ENCODE measurements at regions not wholly inside any gene's neighbourhood (a gene's known extent, or its start where the extent isn't known, plus 50 kb on each side); places are given as distances from the start of the nearest gene placed in this dataset.
"Not testable (repeated sequence)": the region's sequence is repeated elsewhere in the genome, so short reads cannot be mapped to it uniquely, and the experiment has no call there.

- DNase-seq = no peak
These were observed 311.9 kb upstream of the ANKH start for GRCh38 chr5:15183520-15183919.

DNA sequence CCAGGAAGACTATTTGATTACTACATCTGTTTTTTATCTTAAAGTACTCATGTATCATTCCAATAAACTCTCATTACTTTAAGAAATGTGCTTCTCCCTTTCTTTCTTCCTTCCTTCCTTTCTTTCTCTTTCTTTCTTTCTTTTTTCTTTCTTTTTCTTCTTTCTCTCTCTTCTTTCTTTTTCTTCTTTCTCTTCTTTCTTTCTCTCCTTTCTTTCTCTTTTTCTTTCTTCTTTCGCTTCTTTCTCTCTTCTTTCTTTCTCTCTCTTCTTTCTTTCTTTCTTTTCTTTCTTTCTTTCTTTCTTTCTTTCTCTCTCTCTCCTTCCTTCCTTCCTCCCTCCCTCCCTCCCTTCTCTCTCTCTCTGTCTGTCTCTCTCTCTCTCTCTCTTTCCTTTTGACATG lies 298.6 kb upstream of the ANKH start:
- DNase-seq = no peak

DNA sequence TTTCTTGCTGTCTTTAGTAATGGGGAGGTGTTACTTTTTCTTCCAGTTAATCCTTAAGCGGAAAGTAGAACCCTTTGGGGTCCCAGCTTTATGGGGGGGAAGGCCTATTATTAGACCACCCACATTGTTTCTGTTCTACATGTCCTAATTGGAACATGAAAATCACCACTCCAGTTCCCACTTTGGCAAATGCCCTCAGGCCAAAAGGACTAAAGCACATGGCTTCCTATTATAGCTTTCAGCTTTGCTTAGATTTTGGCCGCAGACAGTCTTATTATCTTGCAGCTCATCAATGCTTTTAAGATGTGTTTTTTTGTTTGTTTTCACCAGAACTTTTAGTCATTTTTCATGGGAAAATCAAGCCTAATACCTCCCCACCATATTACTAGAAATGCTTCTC lies 296.8 kb upstream of the ANKH start:
- no peak for DNase-seq

DNA sequence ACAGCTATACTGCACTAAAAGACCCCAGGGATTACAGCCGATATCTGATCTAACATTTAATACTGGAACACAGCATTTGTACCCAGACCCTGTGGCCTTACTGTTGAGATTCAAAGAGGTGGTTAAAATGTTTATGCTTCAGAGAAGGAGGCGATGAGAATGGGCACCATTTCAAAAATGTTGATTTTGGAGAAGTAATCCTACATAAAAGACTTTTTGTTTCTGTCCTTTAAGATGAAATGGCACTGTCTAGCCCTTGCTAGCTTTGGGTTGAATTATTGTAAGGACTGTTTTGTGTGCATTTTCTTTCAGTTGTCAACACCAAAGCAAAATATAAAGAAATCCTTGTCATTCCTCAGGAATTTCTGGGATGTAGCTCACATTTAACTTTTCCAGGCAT lies 288.5 kb upstream of the ANKH start:
- no peak for DNase-seq

GRCh38 chr5:15159606-15160005 lies 288.0 kb upstream of the ANKH start:
- no peak for DNase-seq

- no peak for DNase-seq
These were observed 270.9 kb upstream of the ANKH start for GRCh38 chr5:15142458-15142857.

GRCh38 chr5:15137414-15137813 lies 265.8 kb upstream of the ANKH start:
- DNase-seq = no peak

DNA sequence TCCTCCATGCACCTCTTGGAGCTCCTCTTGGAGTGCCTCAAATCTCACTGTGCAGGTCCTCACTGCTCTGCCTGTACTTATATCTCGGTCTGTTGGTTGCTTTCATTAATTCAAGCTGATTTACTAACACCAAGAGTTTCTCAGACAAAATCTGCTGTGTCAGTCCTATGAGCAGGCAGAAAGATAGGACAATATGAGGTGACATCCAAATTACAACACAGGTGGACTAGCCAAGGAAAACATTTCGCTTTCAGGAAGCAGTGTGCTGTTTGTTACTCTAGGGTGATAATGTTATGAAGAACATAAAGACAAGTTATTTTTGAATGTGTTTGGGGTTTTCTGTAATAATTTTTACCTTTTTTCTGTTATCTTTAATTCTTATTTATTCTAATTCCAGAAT lies 264.1 kb upstream of the ANKH start:
- DNase-seq = no peak

DNA sequence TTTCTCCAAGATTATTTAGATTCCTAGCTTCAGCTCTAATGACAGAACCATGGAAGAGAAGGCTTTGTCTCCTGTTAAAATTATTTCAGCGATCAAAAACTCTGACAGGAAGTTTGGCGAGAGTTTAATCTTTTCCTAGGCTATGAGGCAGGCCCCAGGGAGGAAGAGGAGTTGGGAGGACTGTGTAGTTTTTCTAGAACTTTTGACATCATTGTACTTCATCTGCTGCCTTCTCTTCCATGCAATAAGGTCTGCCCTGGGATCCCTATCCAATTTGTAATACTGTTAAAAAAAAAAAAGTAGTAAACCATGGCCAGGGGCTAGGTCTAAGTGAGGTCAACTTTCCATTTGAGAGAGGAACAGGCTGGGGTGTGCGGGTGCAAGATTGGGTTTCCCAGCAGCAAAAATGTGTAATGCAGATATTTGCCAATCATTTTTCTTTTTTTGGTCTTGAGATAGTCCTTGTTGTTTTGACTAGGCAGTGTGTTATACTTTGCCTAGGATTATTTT lies 261.9 kb upstream of the ANKH start:
- no peak for DNase-seq

- DNase-seq = no peak
These were observed 261.3 kb upstream of the ANKH start for GRCh38 chr5:15132816-15133405.

- DNase-seq = no peak
These were observed 260.3 kb upstream of the ANKH start for GRCh38 chr5:15131909-15132308.

- no peak for DNase-seq
These were observed 253.4 kb upstream of the ANKH start for GRCh38 chr5:15124871-15125568.

DNA sequence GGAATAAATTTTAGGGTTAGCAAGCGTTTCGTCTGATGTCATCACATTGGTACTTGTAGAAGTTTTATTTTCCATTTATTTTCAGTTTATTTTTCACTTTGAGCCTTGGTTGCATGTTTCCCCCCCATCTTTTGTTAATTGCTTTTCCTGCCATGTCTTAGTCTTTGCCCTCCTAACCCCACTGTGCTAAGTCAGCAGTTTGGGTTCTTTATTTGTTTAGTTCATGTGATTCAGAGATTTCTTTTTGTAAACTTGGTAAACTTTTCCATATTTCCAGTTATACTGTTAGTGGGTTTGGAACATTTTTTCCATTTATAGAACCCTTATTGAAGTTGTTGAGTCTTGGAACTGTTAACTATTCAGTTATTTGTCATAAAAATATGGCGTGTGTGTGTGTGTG lies 252.9 kb upstream of the ANKH start:
- DNase-seq = no peak

GRCh38 chr5:15117688-15118087 lies 246.1 kb upstream of the ANKH start:
- no peak for DNase-seq

GRCh38 chr5:15116996-15117395 lies 245.4 kb upstream of the ANKH start:
- no peak for DNase-seq

GRCh38 chr5:15106530-15107283 lies 235.1 kb upstream of the ANKH start:
- no peak for DNase-seq

DNA sequence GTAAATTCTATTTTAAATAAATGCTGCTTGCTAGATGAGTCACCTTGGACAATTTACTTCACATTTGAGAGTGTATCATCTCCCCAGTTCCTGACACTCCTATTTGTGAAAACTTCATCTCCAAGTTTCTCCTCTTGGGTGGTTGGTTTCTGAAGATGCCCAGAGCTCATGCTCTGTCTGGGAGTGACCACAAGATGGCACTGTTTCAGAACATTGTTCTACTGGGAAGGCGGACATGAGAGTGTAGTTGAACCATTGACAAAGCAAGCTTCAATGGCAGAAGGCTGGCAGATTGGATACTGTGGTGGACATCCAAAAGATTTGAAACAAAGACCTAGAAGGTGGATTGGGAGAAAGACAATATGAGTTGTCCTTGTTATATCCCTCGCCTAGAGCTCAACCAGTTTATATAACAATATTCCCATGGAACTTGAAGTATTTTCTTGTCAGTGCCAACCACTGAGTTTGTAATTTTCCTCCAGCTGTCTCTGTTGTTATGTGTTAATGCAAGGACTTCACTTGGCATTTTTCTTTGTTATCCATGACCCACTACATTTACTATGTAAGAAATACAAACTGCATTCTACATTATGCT lies 234.3 kb upstream of the ANKH start:
- peak; percentile 52 for DNase-seq

DNA sequence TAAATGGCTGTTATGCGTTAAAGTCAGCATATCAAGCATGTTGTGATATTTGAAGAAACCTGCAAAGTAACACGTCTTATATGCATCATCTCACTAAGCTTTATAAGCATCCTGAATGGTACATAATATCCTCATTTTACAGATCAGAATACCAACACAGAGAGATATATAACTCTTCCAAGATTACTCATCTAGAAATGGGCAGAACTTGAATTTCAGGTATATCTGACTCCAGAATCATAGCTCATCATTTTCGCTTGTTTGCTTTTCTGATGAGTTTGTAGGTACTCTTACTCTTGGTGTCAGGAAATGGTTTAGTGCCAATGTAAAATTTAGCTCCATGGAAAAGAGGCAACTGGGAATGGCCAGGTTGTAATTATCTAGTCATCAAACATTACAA lies 232.3 kb upstream of the ANKH start:
- DNase-seq = no peak

DNA sequence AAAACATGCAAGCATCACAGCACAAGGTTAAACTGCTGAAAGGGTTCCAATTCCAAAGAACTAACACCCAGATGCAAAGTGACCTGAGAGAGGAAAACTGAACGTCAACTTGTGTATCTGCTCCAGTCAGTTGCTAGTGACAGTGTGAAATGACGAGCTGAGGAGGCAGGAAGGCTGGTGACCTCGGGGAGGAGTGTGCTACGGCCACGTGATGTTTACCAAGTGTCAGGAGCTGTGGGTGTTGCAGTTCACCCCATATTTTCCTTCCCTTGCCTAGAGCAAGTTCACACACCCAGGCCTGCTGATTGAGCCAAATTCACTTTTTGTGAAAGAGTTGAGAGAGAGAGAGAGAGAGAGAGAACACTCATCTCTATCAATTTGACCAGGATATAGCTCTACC lies 231.6 kb upstream of the ANKH start:
- DNase-seq = no peak

DNA sequence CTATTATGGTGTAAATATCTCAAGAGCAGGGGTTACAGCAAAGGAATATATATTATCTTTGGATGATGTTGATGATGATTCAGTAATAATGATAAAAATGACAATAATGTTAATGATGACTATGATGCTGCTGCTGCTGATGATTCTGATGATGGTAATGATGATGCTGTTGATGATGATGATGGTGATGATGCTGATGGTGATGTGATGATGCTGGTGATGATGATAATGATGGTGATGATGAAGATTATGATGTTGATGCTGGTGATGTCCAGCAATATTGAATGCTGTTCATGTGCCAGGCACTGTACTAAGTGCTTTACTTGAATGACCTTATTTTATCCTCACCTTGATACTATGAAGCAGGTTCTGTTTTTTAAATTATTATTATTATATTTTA lies 226.0 kb upstream of the ANKH start:
- DNase-seq = no peak

GRCh38 chr5:15096686-15097085 lies 225.1 kb upstream of the ANKH start:
- not testable (repeated sequence) for DNase-seq

DNA sequence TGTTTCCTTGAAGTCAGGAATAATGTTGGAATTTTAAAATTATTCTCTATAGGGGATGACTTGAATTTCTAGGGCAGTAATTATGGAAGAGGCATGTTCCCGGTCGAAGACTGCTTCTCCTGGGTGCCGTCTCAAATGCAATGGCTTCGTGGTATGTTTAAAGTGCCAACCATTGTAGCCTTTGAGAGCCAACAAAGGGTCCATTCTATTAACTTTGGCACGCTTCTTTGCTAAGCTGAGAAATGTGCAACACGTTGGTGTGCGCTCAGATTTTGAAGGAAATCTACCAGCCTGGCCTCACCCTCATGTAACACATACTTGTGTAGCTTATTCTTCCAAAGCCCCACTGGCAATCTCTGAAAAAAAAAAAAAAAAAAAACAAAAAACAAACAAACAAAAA lies 221.2 kb upstream of the ANKH start:
- DNase-seq = no peak

- no peak for DNase-seq
These were observed 214.1 kb upstream of the ANKH start for GRCh38 chr5:15085671-15086070.

GRCh38 chr5:15082096-15082495 lies 210.5 kb upstream of the ANKH start:
- no peak for DNase-seq

Measured in SHP77 treated with DMSO at 0.1 percent for 48 hours (cell line).